IPS-15b (cell line): ENCODE measurements at regions not wholly inside any gene's neighbourhood (a gene's known extent, or its start where the extent isn't known, plus 50 kb on each side); places are given as distances from the start of the nearest gene placed in this dataset.

ENCODE experiments used
- H3K27me3 ChIP-seq: one replicate; pipeline ENCODE4 v1.6.1; 2013; ENCODE audit warnings: low read length; ENCODE audit not compliant: control insufficient read depth, insufficient read depth
- H3K36me3 ChIP-seq: one replicate; pipeline ENCODE4 v1.6.1; 2013; ENCODE audit warnings: low read length; ENCODE audit not compliant: control insufficient read depth, insufficient read depth
- H3K4me1 ChIP-seq: one replicate; pipeline ENCODE4 v1.6.1; 2013; ENCODE audit warnings: mild to moderate bottlenecking, low read length; ENCODE audit not compliant: control insufficient read depth, insufficient read depth
- H3K4me3 ChIP-seq: one replicate; pipeline ENCODE4 v1.5.1; 2013; ENCODE audit warnings: low read depth, low read length
- H3K9ac ChIP-seq: one replicate; pipeline ENCODE4 v1.6.1; 2013; ENCODE audit warnings: low read depth, mild to moderate bottlenecking, low read length
- H3K9me3 ChIP-seq: one replicate; pipeline ENCODE4 v1.6.1; 2013; ENCODE audit warnings: mild to moderate bottlenecking, low read length; ENCODE audit not compliant: control insufficient read depth, insufficient read depth

DNA sequence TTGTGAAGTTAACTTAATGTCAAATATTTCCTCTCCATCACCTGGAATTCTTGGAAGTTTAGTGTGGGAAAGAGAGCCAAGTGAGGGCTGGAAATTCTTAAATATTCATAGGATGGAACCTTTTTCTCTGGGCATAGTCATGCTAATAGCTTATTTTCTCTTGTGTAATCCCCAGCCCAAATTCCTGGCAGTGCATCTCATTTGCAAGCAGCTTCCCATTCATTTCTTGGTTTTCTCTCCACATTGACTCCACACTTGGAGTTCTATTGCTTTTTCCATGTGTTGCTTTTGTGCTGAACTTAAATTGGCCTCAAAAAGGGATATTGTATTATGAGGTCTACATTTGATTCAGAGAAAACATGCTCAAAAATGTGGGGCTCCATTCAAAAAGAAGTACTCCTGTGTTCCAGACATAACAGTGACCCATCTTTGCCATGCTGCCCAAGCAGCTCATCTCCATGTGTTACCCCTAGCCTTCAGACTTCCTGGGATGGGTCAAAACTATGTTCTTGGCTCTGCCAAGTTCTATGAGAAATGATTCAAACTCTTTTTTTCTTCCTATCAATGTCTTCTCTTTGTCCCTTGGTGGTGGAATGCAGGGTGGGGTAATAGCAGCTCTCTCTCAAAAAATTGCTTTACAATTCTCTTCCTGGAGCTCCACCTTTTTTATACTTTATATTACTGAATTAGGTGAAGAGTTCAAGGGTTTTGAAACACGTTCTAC, 2471.5 kb downstream of the PCDH9 start:
- no peak overlapping the region for H3K9ac ChIP-seq

GRCh38 chr13:64756621-64757020, 2473.5 kb downstream of the PCDH9 start:
- no peaks in the 10 kb centered on the region for H3K9me3 ChIP-seq

More for the DNA sequence above, 2471.5 kb downstream of the PCDH9 start:
- Histone ChIP-seq H3K36me3 (no peaks in the 10 kb centered on the region), H3K4me3 (no peak overlapping the region), H3K4me1 (peaks cover 10% of the 10 kb centered on the region), H3K9me3 (no peaks in the 10 kb centered on the region), H3K27me3 (no peaks in the 10 kb centered on the region)

DNA sequence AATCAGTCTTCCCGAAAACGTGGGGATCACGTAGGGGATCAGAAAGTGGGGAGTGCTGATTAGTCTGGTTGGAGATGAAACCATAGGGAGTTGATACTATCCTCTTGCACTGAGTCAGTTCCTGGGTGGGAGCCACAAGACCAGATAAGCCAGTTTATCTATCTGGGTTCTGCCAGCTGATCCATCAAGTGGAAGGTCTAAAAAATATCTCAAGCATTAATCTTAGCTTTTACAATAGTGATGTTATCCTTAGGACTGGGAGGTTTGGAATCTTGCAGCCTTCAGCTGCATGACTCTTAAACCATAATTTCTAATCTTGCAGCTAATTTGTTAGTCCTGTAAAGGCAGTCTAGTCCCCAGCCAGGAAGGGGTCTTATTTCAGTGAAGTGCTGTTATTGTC, 2474.2 kb downstream of the PCDH9 start:
- Histone ChIP-seq H3K4me3 (no peak overlapping the region), H3K9ac (no peak overlapping the region), H3K9me3 (no peaks in the 10 kb centered on the region), H3K27me3 (no peaks in the 10 kb centered on the region), H3K36me3 (no peaks in the 10 kb centered on the region), H3K4me1 (peaks cover 10% of the 10 kb centered on the region)

More at GRCh38 chr13:64756621-64757020, 2473.5 kb downstream of the PCDH9 start:
- no peak overlapping the region for H3K4me3 ChIP-seq
- H3K4me1 ChIP-seq: peaks cover 10% of the 10 kb centered on the region
- no peaks in the 10 kb centered on the region for H3K27me3 ChIP-seq
- H3K9ac ChIP-seq: no peak overlapping the region
- H3K36me3 ChIP-seq: no peaks in the 10 kb centered on the region

DNA sequence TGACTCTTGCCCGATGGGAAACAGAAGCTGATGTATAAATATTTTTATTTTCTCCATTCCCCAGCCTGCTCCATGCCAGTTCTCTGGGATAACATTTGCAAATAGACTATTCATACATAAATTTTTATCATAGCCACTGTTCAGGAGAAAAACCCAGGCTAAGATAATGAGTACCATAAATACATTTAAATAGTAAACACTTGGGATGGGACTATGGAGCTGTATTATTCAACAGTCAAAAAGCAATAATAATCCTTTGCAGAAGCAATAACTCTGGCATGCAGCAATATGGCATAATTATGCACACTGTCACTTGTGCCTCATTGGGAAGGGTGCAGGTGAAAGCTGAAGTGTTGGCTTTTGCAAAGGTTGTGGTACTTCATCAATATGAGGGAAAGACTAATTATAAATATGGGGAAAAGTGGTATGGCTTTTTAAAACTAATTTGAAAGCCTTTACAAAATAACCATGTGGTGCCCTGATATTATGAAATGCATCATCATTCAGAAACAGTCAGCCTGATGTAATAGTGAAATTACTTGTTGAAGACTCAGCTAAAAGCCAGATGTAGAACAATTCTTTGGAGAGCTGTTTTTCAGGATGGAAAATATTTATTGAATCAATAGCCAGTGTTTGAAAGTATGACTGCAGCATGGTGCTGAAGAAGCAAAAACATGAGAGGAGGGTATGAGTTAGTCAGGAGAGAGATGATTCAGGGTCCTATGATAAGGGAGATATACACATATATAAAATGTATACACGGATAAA, 2476.7 kb downstream of the PCDH9 start:
- Histone ChIP-seq H3K4me3 (no peak overlapping the region), H3K27me3 (no peaks in the 10 kb centered on the region), H3K36me3 (no peaks in the 10 kb centered on the region)

DNA sequence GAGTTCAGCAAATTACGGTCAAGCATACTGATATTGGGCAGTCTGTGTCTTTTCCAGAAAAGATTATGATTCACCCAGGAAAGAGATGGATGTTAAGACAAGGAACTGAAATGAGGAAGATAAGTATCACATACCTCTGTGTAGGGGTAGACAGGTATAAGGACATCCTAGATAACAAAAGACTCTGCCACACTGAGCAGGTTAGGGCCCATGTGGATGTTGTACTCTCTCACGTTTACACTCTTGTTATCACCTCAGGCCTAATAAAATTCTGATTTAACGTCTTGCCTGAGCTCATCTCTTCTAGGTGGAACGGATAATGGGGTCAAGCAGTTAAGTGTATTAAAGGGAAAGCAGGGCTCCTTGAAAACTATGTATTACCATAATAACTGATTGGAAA, 2480.8 kb downstream of the PCDH9 start:
- Histone ChIP-seq H3K4me3 (no peak overlapping the region), H3K36me3 (no peaks in the 10 kb centered on the region), H3K4me1 (peaks cover 8% of the 10 kb centered on the region), H3K9me3 (no peaks in the 10 kb centered on the region), H3K9ac (no peak overlapping the region), H3K27me3 (no peaks in the 10 kb centered on the region)

More for the DNA sequence above, 2476.7 kb downstream of the PCDH9 start:
- peaks cover 3% of the 10 kb centered on the region for H3K4me1 ChIP-seq
- no peaks in the 10 kb centered on the region for H3K9me3 ChIP-seq
- H3K9ac ChIP-seq: no peak overlapping the region

- Histone ChIP-seq H3K4me1 (peaks cover 8% of the 10 kb centered on the region), H3K4me3 (no peak overlapping the region), H3K9me3 (no peaks in the 10 kb centered on the region), H3K36me3 (no peaks in the 10 kb centered on the region), H3K9ac (no peak overlapping the region), H3K27me3 (no peaks in the 10 kb centered on the region)
Observed at GRCh38 chr13:64746845-64747244, 2483.3 kb downstream of the PCDH9 start.

DNA sequence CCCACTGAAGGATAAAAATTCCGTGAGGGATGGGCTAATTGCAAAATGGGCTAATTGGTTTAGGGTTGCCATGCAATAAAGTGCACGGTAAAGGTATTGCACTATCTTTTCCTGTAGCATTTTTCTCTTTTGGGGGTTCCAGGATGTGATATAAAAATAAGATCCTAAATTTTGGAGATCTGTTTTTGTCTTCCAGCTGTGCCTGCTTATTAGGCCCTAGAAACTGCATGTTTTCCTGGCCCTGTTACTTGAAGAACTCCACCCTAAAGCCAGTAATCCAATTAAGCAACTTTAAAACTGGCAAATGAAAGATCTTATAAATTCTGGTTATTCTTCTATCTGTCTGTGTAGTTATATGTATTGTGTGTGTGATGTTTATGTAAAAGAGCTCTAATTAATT, 2489.6 kb downstream of the PCDH9 start:
- Histone ChIP-seq H3K9ac (no peak overlapping the region), H3K36me3 (no peaks in the 10 kb centered on the region), H3K4me3 (no peak overlapping the region), H3K9me3 (no peaks in the 10 kb centered on the region), H3K4me1 (no peaks in the 10 kb centered on the region), H3K27me3 (no peaks in the 10 kb centered on the region)

GRCh38 chr13:64725492-64725891, 2504.6 kb downstream of the PCDH9 start:
- Histone ChIP-seq H3K4me1 (no peaks in the 10 kb centered on the region), H3K9ac (no peak overlapping the region), H3K9me3 (no peaks in the 10 kb centered on the region), H3K36me3 (no peaks in the 10 kb centered on the region), H3K4me3 (no peak overlapping the region), H3K27me3 (no peaks in the 10 kb centered on the region)

- H3K9me3 ChIP-seq: no peaks in the 10 kb centered on the region
- H3K27me3 ChIP-seq: no peaks in the 10 kb centered on the region
- no peak overlapping the region for H3K4me3 ChIP-seq
- H3K9ac ChIP-seq: no peak overlapping the region
- H3K36me3 ChIP-seq: no peaks in the 10 kb centered on the region
- no peaks in the 10 kb centered on the region for H3K4me1 ChIP-seq
Observed at GRCh38 chr13:64723724-64724123, 2506.4 kb downstream of the PCDH9 start.

GRCh38 chr13:64718116-64718515, 2512.0 kb downstream of the PCDH9 start:
- Histone ChIP-seq H3K9me3 (no peaks in the 10 kb centered on the region), H3K4me1 (no peaks in the 10 kb centered on the region), H3K27me3 (no peaks in the 10 kb centered on the region), H3K36me3 (no peaks in the 10 kb centered on the region), H3K9ac (no peak overlapping the region), H3K4me3 (no peak overlapping the region)

- Histone ChIP-seq H3K27me3 (no peaks in the 10 kb centered on the region), H3K36me3 (no peaks in the 10 kb centered on the region), H3K9me3 (no peaks in the 10 kb centered on the region), H3K9ac (no peak overlapping the region), H3K4me1 (no peaks in the 10 kb centered on the region), H3K4me3 (no peak overlapping the region)
Observed at GRCh38 chr13:64716936-64717335, 2513.2 kb downstream of the PCDH9 start.

DNA sequence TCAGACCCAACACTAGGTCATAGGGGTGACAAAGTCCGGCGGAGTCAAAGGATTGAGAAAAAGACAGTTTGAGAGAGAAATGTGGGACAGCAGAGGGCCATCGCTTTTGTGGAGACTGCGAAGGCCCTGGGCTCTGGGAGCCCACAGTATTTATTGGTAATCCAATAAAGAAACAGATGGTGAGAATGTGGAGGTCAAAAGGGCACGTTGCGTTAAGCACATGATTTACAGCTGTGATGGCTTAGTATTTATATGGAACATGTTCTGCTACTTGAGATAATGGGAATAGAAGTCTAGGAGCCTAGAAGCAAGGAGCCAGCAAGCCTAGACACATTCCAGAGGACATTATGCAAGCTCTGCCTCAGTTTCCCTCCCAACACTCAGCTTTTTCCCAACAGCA, 2521.1 kb downstream of the PCDH9 start:
- Histone ChIP-seq H3K36me3 (no peaks in the 10 kb centered on the region), H3K27me3 (no peaks in the 10 kb centered on the region), H3K4me1 (no peaks in the 10 kb centered on the region), H3K9me3 (no peaks in the 10 kb centered on the region), H3K4me3 (no peak overlapping the region), H3K9ac (no peak overlapping the region)
